GM21515 (cell line): ENCODE measurements at regions not wholly inside any gene's neighbourhood (a gene's known extent, or its start where the extent isn't known, plus 50 kb on each side); places are given as distances from the start of the nearest gene placed in this dataset.
"Not testable (repeated sequence)": the region's sequence is repeated elsewhere in the genome, so short reads cannot be mapped to it uniquely, and the experiment has no call there.

Experiments
- ATAC-seq: cut with Tn5 transposase; IDR thresholded peaks from one replicate; pipeline ENCODE4 v1.9.1; 2021; ENCODE audit not compliant: unreplicated experiment

DNA sequence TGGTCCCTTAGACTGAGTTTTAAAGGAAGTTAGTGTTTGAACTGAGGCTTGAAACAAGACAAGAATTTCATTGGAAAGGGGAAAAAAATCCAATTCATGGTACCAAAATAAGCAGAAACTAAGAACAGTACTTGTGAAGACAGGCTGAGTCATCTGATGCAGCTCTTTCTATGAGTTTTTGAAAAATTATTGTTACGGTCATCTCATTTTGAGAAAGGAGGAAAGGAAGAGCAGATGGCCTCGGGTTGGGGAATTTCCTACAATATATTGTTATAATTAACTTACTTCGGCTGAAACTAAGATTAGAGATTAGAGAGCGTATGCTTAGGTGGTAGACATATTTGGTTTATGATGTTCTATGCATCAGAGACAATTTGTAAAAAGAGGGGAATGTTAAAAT lies 2164.8 kb upstream of the AGA start:
- no peak for ATAC-seq

DNA sequence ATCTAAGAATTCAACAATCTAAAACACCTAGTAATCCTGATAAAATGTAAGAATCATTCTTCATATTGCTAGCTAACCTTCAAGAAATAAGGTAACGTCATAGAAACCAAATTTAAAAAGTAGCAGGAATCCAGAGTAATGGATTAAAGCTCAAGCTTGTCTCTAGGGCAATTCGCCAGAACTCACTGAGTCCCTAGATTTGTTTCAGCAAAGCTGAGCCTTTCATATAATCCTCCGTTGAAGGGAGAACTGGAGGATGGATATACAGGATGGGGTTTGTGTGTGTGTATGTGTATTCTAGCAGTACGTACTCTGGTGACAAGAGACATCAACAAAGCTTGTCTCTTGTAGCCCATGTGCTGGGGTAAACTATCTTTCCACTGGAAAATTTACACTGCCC lies 2173.5 kb upstream of the AGA start:
- ATAC-seq, result no peak

DNA sequence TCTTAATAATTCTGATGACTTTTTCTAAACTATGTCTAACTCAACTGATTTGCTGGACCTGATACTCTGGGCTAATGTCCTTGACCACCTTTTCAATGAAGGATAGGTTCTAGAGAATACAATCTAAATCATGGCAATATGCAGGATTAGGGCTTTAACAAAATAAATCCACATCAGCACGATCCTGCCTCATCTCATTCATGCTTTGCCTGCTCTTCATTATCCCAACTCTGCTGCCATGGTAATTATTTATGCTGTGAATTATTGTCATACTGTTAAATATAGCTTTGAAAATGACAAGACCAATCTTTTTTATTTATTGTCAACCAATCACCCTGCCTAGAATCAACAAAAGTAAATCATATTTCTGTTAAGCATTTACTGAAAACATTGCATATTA lies 2176.7 kb upstream of the AGA start:
- ATAC-seq, result no peak

DNA sequence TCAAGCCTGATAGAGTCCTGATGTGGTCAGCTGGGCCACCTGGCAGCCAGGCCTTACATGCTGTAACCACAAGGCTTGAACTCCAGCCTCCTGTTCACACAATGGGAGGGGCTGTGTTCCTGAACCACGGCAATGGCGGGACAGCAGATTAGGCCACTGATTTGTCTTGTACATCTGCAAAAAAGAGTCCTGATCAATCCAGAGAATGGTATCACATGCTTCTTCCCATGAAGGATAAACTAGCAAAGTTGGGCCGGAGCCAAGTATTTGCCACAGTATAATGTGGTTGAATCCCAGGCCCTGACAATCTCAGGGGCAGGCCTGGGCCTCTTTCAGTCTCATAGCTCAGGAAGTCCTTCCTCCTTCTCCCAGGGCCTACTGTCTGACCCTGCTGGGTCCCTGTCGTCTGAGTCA lies 2182.5 kb upstream of the AGA start:
- no peak for ATAC-seq

DNA sequence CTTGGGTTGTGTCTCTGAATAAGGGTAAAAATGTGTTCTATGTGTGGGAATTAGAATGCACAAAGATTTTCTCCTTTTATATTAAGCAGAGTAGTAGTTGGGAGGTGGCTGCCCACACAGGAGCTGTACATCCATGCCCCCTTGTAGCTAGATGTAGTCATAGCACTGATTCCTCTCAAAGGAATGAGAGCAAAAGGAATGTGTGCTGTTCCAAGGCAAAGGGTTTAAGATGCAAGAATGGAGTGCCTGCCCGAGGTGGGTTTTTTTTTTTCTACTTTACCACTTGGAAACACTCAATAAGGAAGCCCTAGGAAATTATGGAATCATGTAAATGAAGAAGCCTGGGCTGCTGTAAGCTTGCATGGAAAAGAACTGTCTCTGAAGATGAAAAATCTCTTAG lies 2183.2 kb upstream of the AGA start:
- ATAC-seq, result no peak

DNA sequence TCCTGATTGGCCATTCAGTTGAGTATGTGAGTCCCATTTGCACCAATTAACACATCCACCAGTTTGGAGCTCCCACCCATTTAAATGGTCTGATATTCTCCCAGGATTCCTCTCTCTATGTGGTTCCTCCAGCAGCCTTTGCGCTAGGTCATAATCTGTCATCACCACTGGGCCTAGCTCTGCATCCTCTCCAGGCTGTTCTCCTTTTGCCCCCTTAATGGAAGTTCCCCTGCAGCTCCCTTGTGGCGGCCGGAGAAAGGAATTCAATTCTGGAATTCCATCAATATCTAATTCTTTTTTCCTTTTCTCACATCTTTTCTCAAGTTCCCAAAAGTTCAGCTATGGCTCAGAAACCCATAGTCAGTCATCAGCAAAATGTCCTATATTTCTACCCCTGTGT lies 2184.4 kb upstream of the AGA start:
- no peak for ATAC-seq

DNA sequence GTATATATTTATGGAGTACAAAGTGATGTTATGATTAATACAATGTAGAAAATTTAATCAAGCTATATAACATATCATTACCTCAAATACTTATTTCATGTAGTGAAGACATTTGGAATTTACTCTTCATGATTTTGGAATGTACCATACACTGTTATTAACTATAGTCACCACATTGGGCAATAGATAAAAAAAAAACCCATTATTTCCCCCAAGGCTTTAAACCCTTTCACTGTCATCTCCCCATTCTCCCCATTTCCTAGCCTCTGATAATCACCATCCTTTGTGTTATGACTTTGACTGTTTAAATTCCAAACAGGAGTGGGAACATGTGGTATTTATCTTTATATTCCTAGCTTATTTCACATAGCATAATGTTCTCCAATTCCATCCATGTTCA lies 2189.1 kb upstream of the AGA start:
- no peak for ATAC-seq

DNA sequence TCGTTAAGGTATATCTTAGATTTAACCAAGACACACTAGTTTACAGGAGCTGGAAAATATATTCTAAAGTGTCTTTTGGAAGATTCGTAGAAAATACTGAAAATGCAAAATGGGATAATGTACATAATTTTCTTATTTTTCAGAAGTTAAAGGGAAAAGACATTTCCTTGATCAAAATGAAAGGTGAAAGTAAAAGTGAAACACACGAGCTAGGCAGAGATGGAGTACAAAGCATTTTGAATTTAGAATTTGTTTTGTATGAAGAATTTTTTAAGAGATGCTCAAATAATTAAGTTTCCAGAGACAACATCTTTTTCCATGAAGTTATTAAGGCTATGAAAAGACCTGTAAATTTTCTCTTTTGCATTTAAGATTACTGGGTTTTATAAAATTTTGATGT lies 2192.6 kb upstream of the AGA start:
- ATAC-seq, result no peak

DNA sequence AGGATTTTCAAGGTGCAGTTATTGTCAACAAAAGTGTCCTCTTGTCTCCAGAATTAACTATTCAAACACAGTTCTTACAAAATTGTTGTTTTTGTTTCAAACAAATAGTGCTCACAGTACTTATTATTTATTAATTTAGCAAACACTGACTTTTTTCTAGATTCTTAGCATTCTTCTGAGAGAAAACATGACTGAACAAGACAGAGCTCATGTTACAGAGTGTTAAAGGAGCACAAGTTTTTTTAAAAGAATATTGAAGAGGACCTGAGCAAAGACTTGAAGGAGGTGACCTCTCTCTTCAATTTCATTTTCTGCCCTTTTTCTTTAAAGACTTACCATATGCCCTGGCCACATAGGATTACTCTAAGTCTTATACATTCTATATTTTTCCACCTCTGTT lies 2220.3 kb upstream of the AGA start:
- ATAC-seq, result no peak

DNA sequence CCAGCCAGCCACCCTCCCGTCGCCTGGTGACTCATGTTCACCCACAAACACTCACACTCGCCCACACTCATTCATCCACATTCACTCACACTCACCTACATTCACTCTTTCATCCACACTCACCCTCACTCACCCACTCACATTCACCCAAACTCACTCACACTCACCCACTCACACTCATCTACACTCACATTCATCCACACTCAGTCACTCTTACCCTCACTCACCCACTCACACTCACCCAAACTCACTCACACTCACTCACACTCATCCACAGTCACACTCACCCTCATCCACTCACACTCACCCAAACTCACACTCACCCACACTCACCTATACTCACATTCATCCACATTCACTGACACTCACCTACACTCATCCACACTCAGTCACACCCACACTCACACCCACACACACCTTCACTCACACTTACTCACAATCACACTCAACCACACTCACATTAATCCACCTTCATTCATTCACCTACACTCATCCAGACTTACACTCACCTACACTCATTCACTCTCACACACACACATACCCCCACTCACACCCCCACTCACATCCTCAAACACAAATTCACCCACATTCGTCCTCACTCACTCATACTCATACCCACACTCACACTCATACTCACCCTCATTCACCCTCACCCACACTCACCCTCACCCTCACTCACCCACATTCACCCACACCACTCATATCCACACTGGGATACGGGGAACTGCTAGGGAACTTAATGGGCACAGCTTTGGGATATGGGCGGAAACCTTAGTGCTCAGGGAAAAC lies 2221.6 kb upstream of the AGA start:
- no peak for ATAC-seq

DNA sequence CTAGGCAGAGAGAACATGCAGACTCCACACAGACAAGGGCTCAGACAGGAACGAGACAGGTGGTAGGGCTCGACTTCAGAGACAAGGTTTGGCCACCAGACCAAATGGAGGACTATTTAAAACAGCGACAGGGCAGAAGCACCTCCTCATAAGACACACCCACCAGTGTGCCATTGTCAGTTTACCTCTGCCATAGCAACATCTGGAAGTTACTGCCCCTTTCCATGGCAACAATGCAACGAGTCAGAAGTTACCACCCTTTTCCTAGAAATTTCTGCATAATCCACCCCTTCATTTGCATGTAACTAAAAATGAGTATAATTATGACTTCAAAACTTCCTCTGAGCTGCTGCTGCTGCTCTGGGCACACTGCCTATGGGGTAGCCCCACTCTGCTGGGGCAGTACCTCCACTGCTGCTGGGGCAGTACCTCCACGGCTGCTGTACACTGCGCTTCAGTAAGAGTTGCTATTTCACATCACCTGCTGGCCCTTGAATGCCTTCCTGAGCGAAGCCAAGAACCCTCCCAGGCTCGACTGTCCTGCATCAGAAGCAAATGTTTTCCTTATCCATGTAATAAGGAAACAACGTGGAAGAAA lies 2222.3 kb upstream of the AGA start:
- ATAC-seq, result no peak

DNA sequence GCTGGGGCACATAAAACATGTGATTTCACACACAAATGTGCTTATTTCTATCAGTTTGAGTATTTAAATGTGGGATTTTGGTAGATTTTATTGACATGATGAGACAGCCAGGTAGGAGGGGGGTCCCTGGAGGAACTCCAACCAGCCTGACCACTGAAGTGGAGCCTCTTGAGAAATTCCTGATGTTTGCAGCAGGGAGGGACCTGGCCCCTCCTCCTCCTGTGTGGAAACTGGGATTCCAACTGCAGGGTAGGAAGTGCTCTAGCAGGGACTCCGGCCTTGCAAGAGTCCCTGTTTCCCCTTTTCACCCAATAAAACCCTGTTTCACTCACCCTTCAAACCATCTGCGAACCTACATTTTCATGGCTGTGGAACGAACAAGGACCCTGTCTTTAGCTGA lies 2224.0 kb upstream of the AGA start:
- ATAC-seq, result no peak

DNA sequence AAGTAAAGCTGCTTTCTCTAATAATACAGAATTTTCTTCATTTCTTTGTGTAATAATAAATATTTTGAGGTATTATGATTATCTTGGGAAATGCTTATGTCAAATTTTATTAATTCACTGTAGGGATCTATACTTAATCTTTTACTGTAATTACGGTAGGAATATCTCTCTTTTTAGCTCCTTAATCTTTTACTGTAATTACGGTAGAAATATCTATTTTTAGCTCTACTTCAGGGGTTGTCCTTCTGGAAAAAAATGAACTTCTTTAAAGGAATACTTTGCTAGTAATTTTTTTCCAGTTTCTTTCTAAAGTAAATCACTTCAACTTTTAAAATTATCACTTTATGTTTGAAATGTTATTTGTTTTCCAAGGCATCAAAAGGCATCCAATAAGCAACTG lies 2229.4 kb upstream of the AGA start:
- ATAC-seq, result no peak

DNA sequence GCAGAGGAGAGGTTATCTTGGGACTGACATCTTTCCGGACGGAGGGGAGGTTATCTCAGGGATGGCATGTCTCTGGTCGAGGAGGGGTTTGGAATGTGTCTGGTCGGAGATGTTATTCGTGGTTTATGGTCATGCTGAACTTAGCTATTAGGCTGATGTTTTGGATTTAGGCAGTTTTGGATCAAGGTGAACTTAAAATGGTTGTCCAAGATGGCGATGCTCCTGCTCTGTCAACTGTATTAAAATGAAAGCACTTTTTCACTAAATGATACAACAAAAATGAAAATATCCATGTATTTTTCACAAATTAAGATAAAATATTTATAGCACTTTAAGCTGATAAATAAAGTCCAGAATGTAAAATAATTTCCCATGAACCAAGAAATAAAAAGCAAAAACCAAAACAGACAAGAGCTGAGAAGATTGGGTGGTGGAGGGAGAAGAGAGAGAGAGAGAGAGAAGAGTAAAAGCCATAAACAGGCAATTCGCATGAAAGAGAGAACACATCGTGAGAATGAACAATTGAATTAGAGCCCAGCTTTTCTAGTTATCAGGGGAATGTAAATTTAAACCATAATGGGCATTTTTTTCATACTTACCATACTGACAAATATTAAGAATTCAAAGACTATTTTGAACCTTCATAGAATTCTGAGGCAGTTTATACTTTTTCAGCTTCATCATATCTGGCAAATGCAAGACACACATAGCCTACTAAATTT lies 2236.0 kb upstream of the AGA start:
- no peak for ATAC-seq

DNA sequence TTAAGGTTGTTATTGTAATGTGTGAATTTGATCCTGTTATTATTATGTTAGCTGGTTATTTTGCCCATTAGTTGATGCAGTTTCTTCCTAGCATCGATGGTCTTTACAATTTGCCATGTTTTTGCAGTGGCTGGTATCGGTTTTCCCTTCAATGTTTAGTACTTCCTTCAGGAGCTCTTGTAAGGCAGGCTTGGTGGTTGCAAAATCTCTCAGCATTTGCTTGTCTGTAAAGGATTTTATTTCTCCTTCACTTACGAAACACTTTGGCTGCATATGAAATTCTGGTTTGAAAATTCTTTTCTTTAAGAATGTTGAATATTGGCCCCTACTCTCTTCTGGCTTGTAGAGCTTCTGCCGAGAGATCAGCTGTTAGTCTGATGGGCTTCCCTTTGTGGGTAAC lies 2241.4 kb upstream of the AGA start:
- not testable (repeated sequence) for ATAC-seq

DNA sequence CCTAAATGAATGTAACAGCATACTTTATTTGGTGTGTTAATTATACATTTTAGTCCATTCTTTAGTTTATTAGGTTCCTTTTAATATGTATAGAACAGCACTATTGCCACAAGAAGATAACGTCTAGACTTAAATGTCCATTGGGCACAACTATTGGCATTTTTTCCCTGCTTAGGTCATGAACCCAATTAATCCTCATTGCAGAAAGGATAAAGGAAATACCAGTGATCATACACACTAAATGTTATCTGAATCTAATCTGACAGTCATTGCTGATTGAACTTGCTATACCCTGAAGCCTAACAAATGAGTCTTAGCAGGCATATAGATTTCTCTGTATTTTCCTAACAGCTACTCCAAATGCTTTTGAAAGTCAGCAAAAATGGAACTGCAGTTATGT lies 2250.0 kb upstream of the AGA start:
- no peak for ATAC-seq

DNA sequence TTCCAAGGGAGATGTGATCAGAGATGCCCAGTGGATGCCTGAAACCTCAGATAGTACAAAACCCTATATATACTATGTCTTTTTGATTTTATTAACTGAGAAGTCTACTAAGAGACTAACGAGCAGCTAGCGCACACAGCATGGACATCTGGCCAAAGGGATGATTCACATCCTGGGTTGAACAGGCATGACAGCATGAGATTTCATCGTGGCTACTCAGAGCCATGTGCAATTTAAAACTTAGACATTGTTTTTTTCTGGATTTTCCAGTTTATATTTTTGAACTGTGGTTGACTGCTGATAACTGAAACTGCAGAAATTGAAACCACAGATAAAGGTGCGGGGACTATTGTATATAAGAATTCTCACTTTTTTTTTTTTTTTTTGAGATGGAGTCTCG lies 2252.9 kb upstream of the AGA start:
- no peak for ATAC-seq

DNA sequence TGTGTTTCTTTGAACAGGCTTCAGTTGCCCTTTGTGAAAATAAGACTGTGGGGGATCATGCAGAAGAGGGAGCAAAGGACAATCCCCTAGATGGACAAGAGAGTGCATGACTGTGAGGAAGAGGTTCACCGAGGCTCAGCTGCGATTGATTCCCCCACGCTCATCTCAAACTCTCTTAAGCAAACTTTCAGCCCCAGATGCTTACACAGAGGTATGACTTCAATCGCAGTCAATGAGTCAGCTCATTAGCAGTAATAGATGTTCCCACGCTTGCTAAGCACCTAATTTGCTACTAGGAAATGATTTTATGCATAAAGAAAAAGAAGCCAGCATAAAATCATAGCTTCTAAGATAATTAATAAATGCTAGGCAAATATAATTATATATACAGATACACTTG lies 2256.1 kb upstream of the AGA start:
- no peak for ATAC-seq

DNA sequence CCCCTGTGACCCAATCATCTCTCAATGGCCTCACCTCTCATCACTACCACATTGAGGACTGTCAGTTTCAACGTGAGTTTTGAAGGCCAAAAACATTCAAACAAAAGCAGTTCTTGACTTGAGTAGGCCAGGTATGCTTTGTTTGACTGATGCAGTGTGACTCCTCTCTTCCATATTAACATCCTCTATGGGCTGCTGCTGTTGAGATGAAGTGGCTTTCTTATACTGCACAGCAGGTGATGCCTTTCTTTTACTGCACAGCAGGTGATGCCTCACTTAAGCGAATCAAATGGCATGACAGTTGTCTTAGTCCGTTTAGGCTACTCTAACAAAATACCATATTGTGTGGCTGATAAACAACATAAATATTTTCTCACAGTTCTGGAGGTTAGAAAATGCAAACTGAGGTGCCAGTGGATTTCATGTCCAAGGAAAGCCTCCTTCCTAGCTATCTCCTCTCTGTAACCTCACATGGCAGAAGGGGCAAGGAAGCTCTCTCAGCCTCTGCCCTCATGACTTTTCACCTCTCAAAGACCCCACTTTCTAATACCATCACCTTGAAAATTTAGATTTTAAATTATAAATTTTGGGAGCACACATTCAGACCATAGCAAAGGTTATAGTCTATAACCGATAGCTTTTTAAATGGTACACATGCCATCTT lies 2267.9 kb upstream of the AGA start:
- ATAC-seq, result no peak

DNA sequence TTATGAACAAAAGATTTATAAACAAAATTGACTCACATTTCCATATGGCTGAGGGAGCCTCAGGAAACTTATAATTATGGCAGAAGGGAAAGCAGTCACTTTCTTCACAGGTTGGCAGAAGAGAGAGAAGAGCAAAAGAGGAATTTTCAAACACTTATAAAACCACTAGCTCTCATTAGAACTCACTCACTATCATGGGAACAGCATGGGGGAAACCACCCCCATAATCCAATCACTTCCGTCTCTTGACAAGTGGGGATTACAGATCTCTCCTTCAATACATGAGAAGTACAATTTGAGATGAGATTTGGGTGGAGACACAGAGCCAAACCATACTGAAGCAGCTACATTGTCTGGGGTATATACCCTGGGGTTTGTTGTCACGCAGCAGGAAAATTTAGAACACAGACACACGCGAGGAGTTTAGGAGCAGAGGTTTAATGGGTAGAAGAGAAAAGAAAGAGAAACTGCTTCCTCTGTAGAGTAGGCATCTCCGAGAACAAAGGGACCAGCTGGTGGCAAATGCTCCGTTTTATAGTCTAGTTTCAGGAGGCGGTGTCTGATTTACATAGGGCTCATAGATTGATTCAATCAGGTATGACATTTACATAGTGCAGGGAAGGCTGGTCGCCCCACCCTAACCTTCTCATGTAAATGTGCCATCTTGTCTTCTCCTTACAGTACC lies 2277.7 kb upstream of the AGA start:
- no peak for ATAC-seq

DNA sequence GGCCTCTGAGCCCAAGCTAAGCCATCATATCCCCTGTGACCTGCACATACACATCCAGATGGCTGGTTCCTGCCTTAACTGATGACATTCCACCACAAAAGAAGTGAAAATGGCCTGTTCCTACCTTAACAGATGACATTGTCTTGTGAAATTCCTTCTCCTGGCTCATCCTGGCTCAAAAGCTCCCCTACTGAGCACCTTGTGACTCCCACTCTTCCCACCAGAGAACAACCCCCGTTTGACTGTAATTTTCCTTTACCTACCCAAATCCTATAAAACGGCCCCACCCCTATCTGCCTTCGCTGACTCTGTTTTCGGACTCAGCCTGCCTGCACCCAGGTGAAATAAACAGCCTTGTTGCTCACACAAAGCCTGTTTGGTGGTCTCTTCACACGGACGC lies 2284.3 kb upstream of the AGA start:
- ATAC-seq, result not testable (repeated sequence)
